ENCODE measurements at regions not wholly inside any gene's neighbourhood (a gene's known extent, or its start where the extent isn't known, plus 50 kb on each side); places are given as distances from the start of the nearest gene placed in this dataset.
"Not testable (repeated sequence)": the region's sequence is repeated elsewhere in the genome, so short reads cannot be mapped to it uniquely, and the experiment has no call there.

DNA sequence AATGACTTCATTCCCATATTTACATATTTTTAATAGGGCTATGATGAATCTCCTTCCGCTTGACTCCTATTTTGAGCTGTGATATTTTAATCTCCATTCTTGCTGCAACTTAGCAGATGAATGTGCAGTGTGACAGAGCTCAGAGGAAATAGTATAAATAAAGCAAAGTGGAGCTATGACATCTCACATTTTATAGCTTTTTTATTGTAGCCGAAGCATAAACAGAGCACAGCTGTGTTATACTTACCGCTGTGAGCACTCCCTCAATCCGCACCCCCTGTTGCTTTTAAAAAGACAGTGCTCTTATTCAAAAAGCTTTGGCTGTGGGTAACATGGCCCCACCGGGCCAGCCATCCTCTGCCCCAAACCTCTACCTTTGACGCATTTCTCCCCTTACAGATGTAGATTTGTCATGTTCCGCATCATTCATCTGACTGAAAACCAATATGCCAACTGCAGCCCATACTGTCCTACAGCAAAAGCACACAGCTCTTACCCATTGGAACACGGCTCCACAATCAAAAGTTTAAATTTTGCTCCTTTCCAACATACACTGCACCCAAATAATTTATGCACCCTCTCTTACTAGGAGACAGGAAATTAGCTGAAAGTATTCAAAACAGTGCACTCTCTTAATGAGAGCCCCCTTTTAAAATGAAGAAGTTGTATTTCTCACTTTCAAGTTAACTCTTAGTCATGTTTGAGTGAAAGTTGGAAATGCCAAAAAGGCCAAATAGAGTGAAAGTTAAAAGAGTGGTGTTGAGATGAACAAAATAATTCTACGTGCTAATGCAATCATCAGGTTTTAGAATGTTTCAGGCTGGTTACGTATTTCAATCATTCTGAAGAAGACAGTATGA lies 429.3 kb upstream of the SOX5 start:
- Mint-ChIP-seq H3K4me3 (no peak overlapping the region), H3K27ac (no peak overlapping the region), H3K36me3 (no peaks in the 10 kb centered on the region), H3K9me3 (peaks cover 8% of the 10 kb centered on the region), H3K4me1 (no peaks in the 10 kb centered on the region)
- ATAC-seq (peak; percentile 54), DNase-seq (ENCODE audit: low spot score in 2 of 2) (no peak)

DNA sequence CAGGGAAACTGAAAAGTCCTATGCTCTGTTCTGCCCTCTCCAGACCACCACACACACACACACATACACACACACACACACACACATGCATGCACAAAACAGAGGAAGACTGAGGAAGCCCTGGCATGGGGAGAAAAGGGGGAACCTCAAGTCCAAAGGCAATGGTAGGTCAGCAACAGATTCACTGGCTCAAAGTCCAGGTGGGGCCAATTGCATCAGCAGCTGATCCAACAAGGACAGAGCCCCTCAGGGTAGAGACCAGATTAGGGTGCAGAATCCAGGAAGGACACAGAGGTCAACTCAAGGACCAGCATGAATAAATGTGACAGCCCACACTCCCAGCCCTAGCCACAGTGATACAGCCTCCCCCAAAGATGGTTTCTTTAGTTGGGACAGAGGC lies 425.0 kb upstream of the SOX5 start:
- Mint-ChIP-seq H3K9me3 (peaks cover 4% of the 10 kb centered on the region), H3K4me3 (no peak overlapping the region), H3K36me3 (no peaks in the 10 kb centered on the region), H3K4me1 (no peaks in the 10 kb centered on the region), H3K27ac (no peak overlapping the region)
- DNase-seq (ENCODE audit: low spot score in 2 of 2) (no peak), ATAC-seq (no peak)

DNA sequence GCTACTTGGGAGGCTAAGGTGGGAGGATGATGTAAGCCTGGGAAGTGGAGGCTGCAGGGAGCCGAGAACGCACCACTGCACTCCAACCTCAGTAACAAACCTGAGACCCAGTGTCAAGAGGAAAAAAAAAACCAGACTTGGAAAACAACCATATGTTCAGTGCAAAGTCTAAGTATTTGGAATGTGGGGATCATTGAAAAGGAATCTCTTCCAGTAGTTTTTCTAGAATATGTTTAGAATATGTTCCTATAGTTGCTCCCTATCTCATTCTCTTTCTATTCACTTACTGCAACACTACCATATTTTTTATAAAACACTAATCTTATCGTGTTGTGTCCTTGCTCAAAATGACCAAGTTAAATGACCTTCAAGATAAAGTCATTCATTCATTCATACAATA lies 423.5 kb upstream of the SOX5 start:
- Mint-ChIP-seq H3K27ac (no peak overlapping the region), H3K36me3 (no peaks in the 10 kb centered on the region), H3K4me1 (no peaks in the 10 kb centered on the region), H3K9me3 (peaks cover 4% of the 10 kb centered on the region), H3K4me3 (no peak overlapping the region)
- ATAC-seq, result no peak
- DNase-seq (ENCODE audit: low spot score in 2 of 2), result no peak

DNA sequence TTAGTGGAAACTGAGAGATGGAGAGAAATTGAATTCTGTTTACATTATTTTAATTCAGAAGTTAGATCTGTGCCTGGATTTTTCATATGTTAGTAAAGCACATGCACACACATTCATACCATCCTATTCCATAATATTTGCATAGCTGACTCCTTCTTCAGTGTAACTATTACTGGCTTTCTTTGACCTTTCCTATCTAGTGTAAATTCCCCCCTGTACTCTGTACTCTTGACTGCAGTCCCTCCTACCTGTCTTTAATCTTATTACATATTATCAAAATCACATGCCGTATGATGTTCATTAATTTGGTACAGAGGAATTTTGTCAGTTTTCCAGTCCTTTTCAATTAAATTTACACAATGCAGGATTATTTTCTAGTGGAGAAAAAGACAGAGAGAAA lies 417.0 kb upstream of the SOX5 start:
- DNase-seq (ENCODE audit: low spot score in 2 of 2) (no peak), ATAC-seq (no peak)
- no peaks in the 10 kb centered on the region for H3K36me3 Mint-ChIP-seq
- no peaks in the 10 kb centered on the region for H3K4me1 Mint-ChIP-seq
- no peak overlapping the region for H3K27ac Mint-ChIP-seq
- H3K4me3 Mint-ChIP-seq, result no peak overlapping the region
- no peaks in the 10 kb centered on the region for H3K9me3 Mint-ChIP-seq

DNA sequence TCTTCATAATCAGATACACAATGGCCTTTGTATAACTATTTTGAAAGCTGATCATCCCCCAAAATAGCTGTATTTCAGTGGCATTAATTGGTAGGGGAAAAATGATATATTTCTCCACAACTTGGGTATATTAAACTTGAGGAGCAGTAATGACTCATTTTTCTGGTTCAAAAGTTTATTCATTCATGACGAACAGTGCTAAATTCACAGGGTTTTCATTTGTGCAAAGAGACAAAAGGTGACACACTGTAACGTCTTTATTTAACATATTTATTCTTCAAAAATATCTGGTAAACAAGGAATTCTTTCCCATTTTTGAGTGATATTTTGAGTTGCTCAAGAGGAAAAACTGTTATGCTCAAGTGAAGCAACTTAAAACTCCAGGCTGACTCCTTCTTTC lies 415.5 kb upstream of the SOX5 start:
- H3K36me3 Mint-ChIP-seq, result no peaks in the 10 kb centered on the region
- no peak for DNase-seq (ENCODE audit: low spot score in 2 of 2)
- H3K4me3 Mint-ChIP-seq, result no peak overlapping the region
- H3K9me3 Mint-ChIP-seq, result no peaks in the 10 kb centered on the region
- no peaks in the 10 kb centered on the region for H3K4me1 Mint-ChIP-seq
- H3K27ac Mint-ChIP-seq, result no peak overlapping the region
- ATAC-seq, result no peak

DNA sequence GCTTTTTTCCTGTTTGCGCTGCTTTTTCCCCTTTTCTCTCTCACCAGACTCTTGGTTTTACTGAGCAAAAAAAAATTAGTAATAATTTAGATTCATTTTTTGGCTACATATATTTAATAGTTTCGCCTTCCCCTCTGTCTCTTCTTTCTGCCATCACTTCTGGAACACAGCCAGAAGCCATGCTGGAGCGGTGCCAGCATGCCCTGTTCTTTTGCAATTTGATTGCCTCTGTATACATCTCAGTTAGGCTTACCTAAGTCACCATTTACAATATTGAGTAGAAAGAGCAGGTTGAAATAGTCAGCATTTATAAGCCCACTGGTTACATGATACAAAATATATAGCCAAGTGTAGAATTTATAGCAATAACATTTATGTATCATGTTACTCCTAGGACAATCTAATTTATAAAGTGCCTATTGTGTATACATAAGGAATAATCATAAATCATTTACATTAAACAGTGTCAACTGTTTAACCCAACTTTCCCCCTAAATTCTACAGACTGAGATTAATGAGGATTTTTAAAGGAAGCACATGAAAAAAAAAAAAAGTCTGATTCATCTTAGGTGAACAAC lies 413.8 kb upstream of the SOX5 start:
- no peak overlapping the region for H3K4me3 Mint-ChIP-seq
- no peak overlapping the region for H3K27ac Mint-ChIP-seq
- H3K4me1 Mint-ChIP-seq, result no peaks in the 10 kb centered on the region
- no peaks in the 10 kb centered on the region for H3K9me3 Mint-ChIP-seq
- DNase-seq (ENCODE audit: low spot score in 2 of 2) (no peak), ATAC-seq (no peak)
- no peaks in the 10 kb centered on the region for H3K36me3 Mint-ChIP-seq

DNA sequence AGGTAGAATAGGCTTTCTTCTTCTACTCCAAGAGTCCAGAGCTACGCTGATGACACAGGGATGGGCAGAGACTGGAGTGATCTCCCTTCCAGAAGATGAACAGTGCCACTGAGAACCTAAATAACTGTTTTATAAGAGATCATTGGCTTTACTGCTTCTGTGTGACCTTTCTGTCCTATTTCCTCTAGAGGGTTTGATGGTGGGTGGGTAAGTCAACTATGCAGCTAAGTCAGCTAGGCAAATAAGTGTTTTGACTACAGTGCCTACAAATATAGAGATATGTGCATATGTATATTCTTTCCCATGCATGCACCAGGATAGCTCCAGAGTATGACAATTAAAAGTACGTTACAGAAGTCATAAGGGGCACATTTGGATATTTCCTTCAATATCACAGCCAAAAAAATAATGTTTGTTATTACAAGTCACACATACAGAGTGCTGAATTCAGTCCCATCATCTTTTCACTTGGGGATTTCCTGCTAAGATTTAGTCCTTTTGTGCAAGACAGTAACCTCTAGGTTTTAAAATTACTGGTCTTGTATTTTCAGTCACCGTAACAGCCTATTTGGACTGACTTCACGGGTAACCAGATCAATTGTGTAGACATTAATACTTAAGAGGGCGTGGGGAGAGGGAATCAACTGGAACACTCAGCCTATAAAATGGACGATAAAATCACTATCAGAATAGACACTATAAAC lies 412.6 kb upstream of the SOX5 start:
- Mint-ChIP-seq H3K36me3 (no peaks in the 10 kb centered on the region), H3K9me3 (no peaks in the 10 kb centered on the region), H3K27ac (no peak overlapping the region), H3K4me3 (no peak overlapping the region), H3K4me1 (no peaks in the 10 kb centered on the region)
- no peak for DNase-seq (ENCODE audit: low spot score in 2 of 2)
- peak; percentile 32 for ATAC-seq

DNA sequence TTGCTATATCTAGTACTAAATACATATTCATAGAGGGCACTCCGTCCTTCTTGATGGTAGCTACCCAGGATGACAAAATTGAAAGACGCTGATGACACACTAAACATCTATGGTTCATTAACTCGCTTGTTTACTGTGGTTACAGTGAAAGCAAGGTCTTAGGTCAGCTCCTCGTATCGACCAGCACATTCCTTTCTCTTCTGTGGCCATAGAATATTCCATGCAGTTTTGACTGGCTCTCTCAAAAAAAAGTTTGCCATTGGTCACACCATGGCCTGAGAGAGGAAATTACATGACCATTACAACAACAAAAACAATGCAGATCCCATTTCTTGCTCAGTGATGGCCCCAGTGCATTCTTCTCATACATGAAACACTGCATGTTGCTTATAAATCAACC lies 411.4 kb upstream of the SOX5 start:
- Mint-ChIP-seq H3K27ac (no peak overlapping the region), H3K9me3 (no peaks in the 10 kb centered on the region), H3K4me3 (no peak overlapping the region), H3K4me1 (no peaks in the 10 kb centered on the region), H3K36me3 (no peaks in the 10 kb centered on the region)
- no peak for DNase-seq (ENCODE audit: low spot score in 2 of 2)
- no peak for ATAC-seq

DNA sequence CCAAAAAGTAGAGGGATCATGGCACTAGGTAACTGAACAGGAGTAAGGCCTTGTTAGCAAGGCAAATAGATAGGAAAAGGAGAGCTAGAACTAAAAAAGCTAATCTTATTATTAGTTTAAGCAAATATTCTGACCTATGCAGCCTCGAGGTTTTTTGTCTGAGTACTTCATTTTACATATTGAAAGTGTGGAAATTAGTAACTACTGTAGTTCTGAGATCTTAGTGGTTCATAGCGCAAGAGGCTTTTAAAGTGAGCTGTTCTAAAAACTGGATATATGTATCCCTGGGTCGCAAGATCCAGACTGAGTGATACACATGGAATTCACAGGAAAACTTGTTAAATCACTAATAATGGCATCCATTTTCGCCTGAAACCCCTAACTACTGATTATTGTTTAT lies 411.0 kb upstream of the SOX5 start:
- ATAC-seq, result peak; percentile 11
- Mint-ChIP-seq H3K36me3 (no peaks in the 10 kb centered on the region), H3K4me3 (no peak overlapping the region), H3K27ac (no peak overlapping the region), H3K9me3 (no peaks in the 10 kb centered on the region), H3K4me1 (no peaks in the 10 kb centered on the region)
- DNase-seq (ENCODE audit: low spot score in 2 of 2), result no peak

DNA sequence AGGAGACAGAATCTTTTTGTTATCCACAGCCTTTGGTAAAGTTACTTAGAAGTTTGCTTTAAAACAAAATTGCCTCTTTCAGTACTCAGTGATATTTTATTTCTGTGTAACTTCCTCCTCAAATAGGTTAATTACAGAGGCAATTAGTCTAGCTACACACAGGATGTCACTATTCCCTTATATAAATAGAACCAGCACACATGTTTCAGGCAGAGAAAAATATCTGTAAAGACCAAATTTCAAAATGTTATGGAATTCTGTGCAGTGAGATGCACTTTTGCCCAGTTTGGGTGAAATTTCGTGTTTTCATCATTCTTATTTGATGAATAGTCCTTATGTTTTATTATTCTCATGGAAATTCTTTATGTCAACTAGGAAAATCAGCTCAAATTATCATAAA lies 410.6 kb upstream of the SOX5 start:
- H3K36me3 Mint-ChIP-seq, result no peaks in the 10 kb centered on the region
- ATAC-seq (no peak), DNase-seq (ENCODE audit: low spot score in 2 of 2) (no peak)
- no peaks in the 10 kb centered on the region for H3K4me1 Mint-ChIP-seq
- no peaks in the 10 kb centered on the region for H3K9me3 Mint-ChIP-seq
- H3K27ac Mint-ChIP-seq, result no peak overlapping the region
- no peak overlapping the region for H3K4me3 Mint-ChIP-seq

DNA sequence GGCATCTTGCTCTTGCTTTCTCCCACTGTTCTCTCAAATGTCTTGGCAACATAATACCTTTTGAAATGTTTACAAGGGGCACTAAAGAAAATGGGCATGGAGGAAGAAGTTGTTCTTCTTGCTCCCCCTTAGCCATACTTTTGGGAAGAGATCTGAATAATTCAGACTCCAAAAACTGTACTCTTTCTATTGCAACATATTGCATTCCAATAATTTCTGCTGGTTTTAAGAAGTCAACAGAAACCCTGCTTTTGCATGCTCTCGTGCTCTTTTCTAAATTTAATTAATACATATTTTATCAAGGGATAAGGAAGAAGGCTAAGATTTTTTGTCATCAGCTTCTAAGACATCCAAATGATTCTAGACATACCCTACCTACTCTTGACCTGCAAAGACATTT lies 409.9 kb upstream of the SOX5 start:
- ATAC-seq (no peak), DNase-seq (ENCODE audit: low spot score in 2 of 2) (no peak)
- H3K36me3 Mint-ChIP-seq, result no peaks in the 10 kb centered on the region
- no peaks in the 10 kb centered on the region for H3K9me3 Mint-ChIP-seq
- no peak overlapping the region for H3K4me3 Mint-ChIP-seq
- H3K4me1 Mint-ChIP-seq, result no peaks in the 10 kb centered on the region
- no peak overlapping the region for H3K27ac Mint-ChIP-seq

DNA sequence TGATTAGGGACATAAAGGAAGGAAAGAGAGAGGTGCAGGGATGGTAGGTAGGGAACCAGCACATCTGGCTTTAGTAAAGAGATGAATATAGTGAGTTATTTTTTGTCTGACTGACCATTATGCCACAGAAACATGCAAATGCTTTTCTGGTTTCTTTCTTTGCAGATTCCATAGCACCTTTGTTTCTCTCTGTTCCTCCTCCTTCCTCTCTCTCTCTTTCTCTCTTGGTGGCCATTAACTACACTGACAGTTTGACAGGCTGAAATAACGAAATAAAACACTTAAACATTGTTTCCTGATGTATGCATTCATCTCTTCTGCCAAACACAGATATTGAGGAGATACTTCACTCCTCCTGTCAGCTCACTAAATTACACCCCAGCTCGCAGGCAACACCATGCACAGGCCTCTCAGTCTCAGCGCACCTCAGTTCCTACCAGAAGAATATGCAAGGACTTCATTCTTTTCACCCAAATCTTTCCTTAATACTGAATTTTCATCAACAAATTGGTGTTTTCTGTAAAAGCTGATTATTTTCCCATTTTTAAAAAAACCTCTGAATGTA lies 406.9 kb upstream of the SOX5 start:
- H3K27ac Mint-ChIP-seq, result no peak overlapping the region
- no peak overlapping the region for H3K4me3 Mint-ChIP-seq
- DNase-seq (ENCODE audit: low spot score in 2 of 2) (no peak), ATAC-seq (no peak)
- H3K36me3 Mint-ChIP-seq, result no peaks in the 10 kb centered on the region
- no peaks in the 10 kb centered on the region for H3K4me1 Mint-ChIP-seq
- H3K9me3 Mint-ChIP-seq, result no peaks in the 10 kb centered on the region

DNA sequence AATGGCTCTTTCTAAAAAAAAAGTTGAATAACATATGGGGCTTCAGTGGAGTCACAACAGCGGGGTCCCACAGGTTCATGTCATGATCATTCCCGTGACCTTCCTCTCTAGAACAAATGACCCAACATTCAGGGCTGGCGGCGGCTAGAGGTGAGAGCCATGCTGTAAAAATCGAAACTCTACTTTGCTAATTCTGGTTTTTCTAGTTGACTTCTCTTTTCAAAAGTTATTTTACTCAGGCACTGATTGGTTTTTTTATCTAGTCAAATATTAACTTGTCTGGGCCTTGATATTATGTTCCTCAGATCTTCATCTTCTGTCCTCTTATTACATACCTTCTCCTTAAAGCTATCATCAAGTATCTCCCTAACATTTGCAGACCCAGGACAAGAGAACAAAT lies 402.9 kb upstream of the SOX5 start:
- DNase-seq (ENCODE audit: low spot score in 2 of 2), result no peak
- H3K4me1 Mint-ChIP-seq, result no peaks in the 10 kb centered on the region
- H3K27ac Mint-ChIP-seq, result no peak overlapping the region
- no peak overlapping the region for H3K4me3 Mint-ChIP-seq
- no peak for ATAC-seq
- H3K9me3 Mint-ChIP-seq, result peaks cover 6% of the 10 kb centered on the region
- H3K36me3 Mint-ChIP-seq, result no peaks in the 10 kb centered on the region

DNA sequence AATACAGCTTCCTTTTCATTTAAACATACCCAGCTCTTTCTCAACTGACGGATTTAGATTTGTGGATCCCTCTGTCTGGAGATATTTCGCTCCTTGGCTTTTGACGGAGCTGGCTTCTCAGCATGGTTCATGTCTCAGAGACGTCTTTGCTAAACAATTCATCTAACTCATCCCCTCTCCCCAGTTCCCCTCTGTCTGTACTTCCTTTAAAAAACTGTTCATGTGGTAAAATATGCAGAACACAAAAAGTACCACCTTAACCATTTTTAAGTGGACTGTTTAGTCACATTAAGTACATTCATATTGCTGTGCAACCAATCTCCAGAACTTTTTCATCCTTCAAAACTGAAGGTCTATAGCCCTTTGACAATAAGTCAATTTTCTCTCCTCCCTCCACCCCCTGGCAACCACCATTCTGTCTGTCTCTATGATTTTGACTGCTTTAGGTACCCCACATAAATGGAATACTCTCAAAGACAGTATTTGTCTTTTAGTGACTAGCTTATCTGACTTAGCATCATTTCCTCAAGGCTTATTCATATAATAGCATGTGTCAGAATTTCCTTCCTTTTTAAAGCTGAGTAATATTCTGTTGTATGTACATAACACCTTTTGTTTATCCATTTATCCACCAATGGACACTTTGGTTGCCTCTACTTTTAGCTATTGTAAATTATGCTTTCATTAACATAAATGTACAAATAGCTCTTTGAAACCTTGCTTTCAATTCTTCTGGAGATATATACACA lies 399.8 kb upstream of the SOX5 start:
- Mint-ChIP-seq H3K4me1 (no peaks in the 10 kb centered on the region), H3K27ac (no peak overlapping the region), H3K9me3 (peaks cover 6% of the 10 kb centered on the region), H3K36me3 (no peaks in the 10 kb centered on the region), H3K4me3 (no peak overlapping the region)
- no peak for ATAC-seq
- no peak for DNase-seq (ENCODE audit: low spot score in 2 of 2)

DNA sequence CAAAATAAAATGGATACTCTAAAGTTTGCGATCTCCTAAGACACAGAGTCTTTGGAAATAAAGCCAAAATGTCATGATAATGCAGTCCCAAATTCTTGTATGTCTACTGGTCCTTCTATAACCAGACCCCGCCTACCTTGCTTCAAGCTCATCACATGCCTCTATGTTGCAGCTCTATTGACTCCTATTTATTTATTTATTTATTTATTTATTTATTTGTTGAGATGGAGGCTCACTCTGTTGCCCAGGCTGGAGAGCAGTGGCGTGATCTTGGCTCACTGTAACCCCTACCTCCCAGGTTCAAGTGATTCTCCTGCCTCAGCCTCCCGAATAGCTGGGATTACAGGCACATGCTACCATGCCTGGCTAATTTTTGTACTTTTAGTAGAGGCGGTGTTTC lies 398.7 kb upstream of the SOX5 start:
- DNase-seq (ENCODE audit: low spot score in 2 of 2); H3K27ac Mint-ChIP-seq; H3K9me3 Mint-ChIP-seq; H3K4me1 Mint-ChIP-seq; ATAC-seq; H3K36me3 Mint-ChIP-seq; H3K4me3 Mint-ChIP-seq: not testable (repeated sequence)

Measured in stimulated activated effector memory CD8-positive, alpha-beta T cell treated with anti-CD3 and anti-CD28 coated beads, Interleukin-12 subunit alpha, Interleukin-12 subunit beta, amount 100 ng/mL, for 72 hours (primary cell).